HFFc6 (cell line): ENCODE measurements at regions not wholly inside any gene's neighbourhood (a gene's known extent, or its start where the extent isn't known, plus 50 kb on each side); places are given as distances from the start of the nearest gene placed in this dataset.

Source experiments
- DNase-seq: peaks from one replicate; pipeline ENCODE4 v3.0.0-alpha.2; 2018
- H3K27ac Mint-ChIP-seq: 2 replicates; pipeline ENCODE4 v1.8.0; 2020; ENCODE audit warnings: mild to moderate bottlenecking, mixed read lengths
- H3K27me3 Mint-ChIP-seq: 2 replicates; pipeline ENCODE4 v1.8.0; 2021; ENCODE audit warnings: mild to moderate bottlenecking, moderate library complexity, mixed read lengths; ENCODE audit not compliant: insufficient read depth
- H3K36me3 Mint-ChIP-seq: 2 replicates; pipeline ENCODE4 v1.8.0; 2021; ENCODE audit warnings: low read depth, mixed read lengths
- H3K4me1 Mint-ChIP-seq: 2 replicates; pipeline ENCODE4 v1.8.0; 2020; ENCODE audit warnings: low read depth, mixed read lengths
- H3K4me3 Mint-ChIP-seq: 2 replicates; pipeline ENCODE4 v1.8.0; 2020; ENCODE audit warnings: mild to moderate bottlenecking, moderate library complexity, mixed read lengths
- H3K9me3 Mint-ChIP-seq: 2 replicates; pipeline ENCODE4 v1.8.0; 2020; ENCODE audit warnings: mild to moderate bottlenecking, mixed read lengths
- CTCF ChIP-seq: fragments of 200-600 bp; sonication (generic); IDR thresholded peaks from 2 replicates; pipeline ENCODE4 v1.5.0; 2021; ENCODE audit warnings: antibody characterized with exemption, mild to moderate bottlenecking

GRCh38 chr6:93104195-93104817 is 315.1 kb downstream of the EPHA7 start:
- no peak overlapping the region for H3K4me3 Mint-ChIP-seq
- no peaks in the 10 kb centered on the region for H3K4me1 Mint-ChIP-seq
- TF ChIP-seq CTCF = no peak
- 0 out of 2 replicates have a peak, but pooled peaks cover 8% of the 10 kb centered on the region for H3K36me3 Mint-ChIP-seq
- H3K9me3 Mint-ChIP-seq = peaks cover 57% of the 10 kb centered on the region
- H3K27ac Mint-ChIP-seq = no peak overlapping the region
- no peak for DNase-seq
- H3K27me3 Mint-ChIP-seq = no peaks in the 10 kb centered on the region; the same call in 1 of the 2 replicates

- no peaks in the 10 kb centered on the region for H3K4me1 Mint-ChIP-seq
- no peak for DNase-seq
- H3K9me3 Mint-ChIP-seq = peaks cover 17% of the 10 kb centered on the region
- no peaks in the 10 kb centered on the region for H3K27me3 Mint-ChIP-seq
- H3K4me3 Mint-ChIP-seq = no peak overlapping the region
- no peak for TF ChIP-seq CTCF
- H3K36me3 Mint-ChIP-seq = no peaks in the 10 kb centered on the region
- no peak overlapping the region for H3K27ac Mint-ChIP-seq
These were observed 330.5 kb downstream of the EPHA7 start for GRCh38 chr6:93088621-93089501.

GRCh38 chr6:93087606-93088005 is 331.8 kb downstream of the EPHA7 start:
- no peak overlapping the region for H3K27ac Mint-ChIP-seq
- DNase-seq = no peak
- H3K4me1 Mint-ChIP-seq = no peaks in the 10 kb centered on the region
- H3K36me3 Mint-ChIP-seq = no peaks in the 10 kb centered on the region
- peaks cover 17% of the 10 kb centered on the region for H3K9me3 Mint-ChIP-seq
- H3K4me3 Mint-ChIP-seq = no peak overlapping the region
- no peak for TF ChIP-seq CTCF
- no peaks in the 10 kb centered on the region for H3K27me3 Mint-ChIP-seq

GRCh38 chr6:93086351-93086750 is 333.0 kb downstream of the EPHA7 start:
- Mint-ChIP-seq H3K27me3 (no peaks in the 10 kb centered on the region), H3K27ac (no peak overlapping the region), H3K4me1 (no peaks in the 10 kb centered on the region), H3K36me3 (no peaks in the 10 kb centered on the region), H3K4me3 (no peak overlapping the region), H3K9me3 (peaks cover 11% of the 10 kb centered on the region)
- no peak for DNase-seq
- TF ChIP-seq CTCF = no peak

- no peak for TF ChIP-seq CTCF
- no peak overlapping the region for H3K27ac Mint-ChIP-seq
- no peak for DNase-seq
- no peak overlapping the region for H3K4me3 Mint-ChIP-seq
- no peaks in the 10 kb centered on the region for H3K27me3 Mint-ChIP-seq
- no peaks in the 10 kb centered on the region for H3K4me1 Mint-ChIP-seq
- H3K9me3 Mint-ChIP-seq = peaks cover 17% of the 10 kb centered on the region
- no peaks in the 10 kb centered on the region for H3K36me3 Mint-ChIP-seq
These were observed 335.8 kb downstream of the EPHA7 start for GRCh38 chr6:93083337-93084230.
